Type B pancreatic cell (in vitro differentiated cells): ENCODE measurements at regions not wholly inside any gene's neighbourhood (a gene's known extent, or its start where the extent isn't known, plus 50 kb on each side); places are given as distances from the start of the nearest gene placed in this dataset.

Experiments used
- DNase-seq: peaks from one replicate; pipeline ENCODE4 v3.0.0; 2021; ENCODE audit warnings: mixed read lengths; ENCODE audit not compliant: unreplicated experiment; ENCODE audit errors: extremely low spot score
- H3K27ac Mint-ChIP-seq: 2 replicates; pipeline ENCODE4 v1.8.0; 2021; ENCODE audit warnings: mild to moderate bottlenecking, mixed read lengths
- H3K27me3 Mint-ChIP-seq: 2 replicates; pipeline ENCODE4 v1.8.0; 2021; ENCODE audit warnings: mixed read lengths
- H3K36me3 Mint-ChIP-seq: 2 replicates; pipeline ENCODE4 v1.8.0; 2021; ENCODE audit warnings: mixed read lengths
- H3K4me1 Mint-ChIP-seq: one replicate; pipeline ENCODE4 v1.8.0; 2021; ENCODE audit warnings: mixed read lengths; ENCODE audit not compliant: unreplicated experiment
- H3K4me3 Mint-ChIP-seq: 2 replicates; pipeline ENCODE4 v1.8.0; 2021; ENCODE audit warnings: mild to moderate bottlenecking, mixed read lengths
- H3K9me3 Mint-ChIP-seq: 2 replicates; pipeline ENCODE4 v1.8.0; 2021; ENCODE audit warnings: mixed read lengths
- TF ChIP-seq, protein P1 (sequence below): fragments of 200-600 bp; sonication (generic); conservative IDR thresholded peaks from 2 replicates; pipeline ENCODE4 v1.5.0; 2021; ENCODE audit warnings: antibody characterized with exemption, mild to moderate bottlenecking

DNA sequence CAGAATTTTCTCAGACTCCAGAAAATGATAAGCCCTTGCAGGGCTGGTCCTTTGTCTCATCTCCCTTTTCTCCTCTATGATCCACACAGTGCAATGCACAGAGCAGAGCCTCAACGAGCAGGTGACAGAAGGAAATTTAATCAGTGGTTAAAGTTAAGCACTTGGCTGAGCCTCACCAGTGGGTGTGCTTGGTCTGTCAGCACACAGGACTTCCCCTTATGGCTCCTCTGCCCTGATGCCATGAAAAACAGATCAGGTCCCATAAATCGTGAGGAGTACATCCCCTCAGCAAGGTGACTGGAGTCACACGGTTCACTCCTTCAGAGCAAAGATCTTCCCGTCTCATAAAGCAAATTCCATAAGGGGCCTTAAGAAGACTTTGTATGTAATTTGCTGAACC lies 818.2 kb downstream of the UQCRFS1 start:
- Mint-ChIP-seq H3K9me3 (no peaks in the 10 kb centered on the region), H3K27me3 (peaks cover 14% of the 10 kb centered on the region), H3K4me1 (peaks cover 11% of the 10 kb centered on the region), H3K36me3 (no peaks in the 10 kb centered on the region), H3K27ac (no peak overlapping the region), H3K4me3 (no peak overlapping the region)
- DNase-seq: no peak
- TF ChIP-seq, protein P1, sequence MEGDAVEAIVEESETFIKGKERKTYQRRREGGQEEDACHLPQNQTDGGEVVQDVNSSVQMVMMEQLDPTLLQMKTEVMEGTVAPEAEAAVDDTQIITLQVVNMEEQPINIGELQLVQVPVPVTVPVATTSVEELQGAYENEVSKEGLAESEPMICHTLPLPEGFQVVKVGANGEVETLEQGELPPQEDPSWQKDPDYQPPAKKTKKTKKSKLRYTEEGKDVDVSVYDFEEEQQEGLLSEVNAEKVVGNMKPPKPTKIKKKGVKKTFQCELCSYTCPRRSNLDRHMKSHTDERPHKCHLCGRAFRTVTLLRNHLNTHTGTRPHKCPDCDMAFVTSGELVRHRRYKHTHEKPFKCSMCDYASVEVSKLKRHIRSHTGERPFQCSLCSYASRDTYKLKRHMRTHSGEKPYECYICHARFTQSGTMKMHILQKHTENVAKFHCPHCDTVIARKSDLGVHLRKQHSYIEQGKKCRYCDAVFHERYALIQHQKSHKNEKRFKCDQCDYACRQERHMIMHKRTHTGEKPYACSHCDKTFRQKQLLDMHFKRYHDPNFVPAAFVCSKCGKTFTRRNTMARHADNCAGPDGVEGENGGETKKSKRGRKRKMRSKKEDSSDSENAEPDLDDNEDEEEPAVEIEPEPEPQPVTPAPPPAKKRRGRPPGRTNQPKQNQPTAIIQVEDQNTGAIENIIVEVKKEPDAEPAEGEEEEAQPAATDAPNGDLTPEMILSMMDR: no peak

DNA sequence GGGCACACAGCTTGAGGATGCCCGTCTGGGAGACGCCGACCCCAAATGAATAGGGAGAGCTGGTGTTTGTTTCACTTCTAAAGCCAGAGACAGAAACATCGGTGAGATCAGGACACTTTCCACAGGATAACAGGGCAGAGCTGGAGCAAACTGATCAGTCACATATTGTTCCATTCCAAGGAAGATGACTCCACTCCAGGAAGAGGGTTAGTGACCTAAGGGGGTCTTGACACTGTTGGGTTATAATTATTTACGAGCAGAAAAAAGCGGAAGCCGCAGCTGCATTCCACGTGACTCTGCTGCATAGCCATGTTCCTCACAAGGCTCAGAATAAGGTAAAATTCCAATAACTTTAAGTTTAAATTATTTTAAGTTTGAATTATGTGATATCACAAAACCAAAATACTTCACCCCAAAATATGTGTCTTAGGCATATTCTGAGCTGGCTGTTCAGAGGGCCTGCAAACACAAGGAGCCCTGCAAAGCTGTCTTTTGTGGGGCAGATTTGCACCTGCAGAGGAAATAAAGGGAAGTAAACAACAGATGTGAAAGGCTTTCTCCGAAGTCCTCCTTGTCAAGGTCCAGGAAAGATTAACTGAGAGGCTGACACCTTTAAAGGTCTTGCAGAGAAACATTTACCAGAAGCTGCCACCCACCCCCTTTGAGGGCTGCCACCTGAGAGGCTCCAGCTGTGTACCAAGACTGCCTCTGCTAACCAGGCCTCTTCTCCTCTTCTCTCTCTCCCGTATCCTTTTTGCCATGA lies 819.2 kb downstream of the UQCRFS1 start:
- no peak overlapping the region for H3K27ac Mint-ChIP-seq
- DNase-seq: no peak
- peaks cover 14% of the 10 kb centered on the region for H3K27me3 Mint-ChIP-seq
- TF ChIP-seq, protein P1: no peak
- H3K4me3 Mint-ChIP-seq: no peak overlapping the region
- H3K9me3 Mint-ChIP-seq: no peaks in the 10 kb centered on the region
- H3K36me3 Mint-ChIP-seq: no peaks in the 10 kb centered on the region
- peaks cover 11% of the 10 kb centered on the region for H3K4me1 Mint-ChIP-seq

DNA sequence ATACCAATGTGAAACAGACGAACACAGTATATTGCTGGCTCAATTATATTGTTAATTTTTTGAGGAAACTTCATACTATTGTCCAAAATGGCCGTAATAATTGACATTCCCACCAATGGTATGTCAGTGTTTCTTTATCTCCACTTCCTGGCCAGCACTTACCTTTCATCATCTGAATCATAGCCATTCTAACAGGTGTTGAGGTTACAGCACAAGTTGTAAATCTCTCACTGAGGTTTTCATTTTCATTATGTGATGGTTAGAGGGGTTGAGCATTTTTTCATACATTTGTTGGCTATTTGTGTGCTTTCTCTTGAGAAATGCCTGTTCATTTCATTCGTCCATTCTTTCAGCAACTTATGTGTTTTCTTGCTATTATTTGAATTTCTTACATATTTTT lies 824.0 kb downstream of the UQCRFS1 start:
- Mint-ChIP-seq H3K27me3 (no peaks in the 10 kb centered on the region), H3K9me3 (no peaks in the 10 kb centered on the region), H3K27ac (no peak overlapping the region), H3K4me1 (peaks cover 6% of the 10 kb centered on the region), H3K4me3 (no peak overlapping the region), H3K36me3 (no peaks in the 10 kb centered on the region)
- TF ChIP-seq, protein P1: no peak
- no peak for DNase-seq

DNA sequence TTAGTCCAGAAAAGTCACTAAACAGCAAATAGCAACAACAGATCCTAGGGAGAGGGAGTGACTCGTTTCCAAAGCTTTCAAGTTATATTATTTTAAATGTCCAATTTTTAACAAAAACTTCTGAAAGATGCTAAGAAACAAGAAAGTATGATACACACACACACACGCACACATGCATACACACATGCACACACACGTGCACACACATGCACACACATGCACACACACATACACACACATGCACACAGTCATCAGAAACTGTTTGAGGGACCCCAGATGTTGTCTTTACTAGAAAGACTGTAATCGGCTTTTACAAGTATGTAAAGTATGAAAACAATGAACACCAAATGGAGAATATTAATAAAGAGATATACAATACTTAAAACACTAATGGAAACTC lies 825.4 kb downstream of the UQCRFS1 start:
- Mint-ChIP-seq H3K4me1 (no peaks in the 10 kb centered on the region), H3K9me3 (no peaks in the 10 kb centered on the region), H3K27me3 (peaks cover 4% of the 10 kb centered on the region), H3K36me3 (no peaks in the 10 kb centered on the region), H3K27ac (no peak overlapping the region), H3K4me3 (no peak overlapping the region)
- DNase-seq: no peak
- TF ChIP-seq, protein P1: no peak

DNA sequence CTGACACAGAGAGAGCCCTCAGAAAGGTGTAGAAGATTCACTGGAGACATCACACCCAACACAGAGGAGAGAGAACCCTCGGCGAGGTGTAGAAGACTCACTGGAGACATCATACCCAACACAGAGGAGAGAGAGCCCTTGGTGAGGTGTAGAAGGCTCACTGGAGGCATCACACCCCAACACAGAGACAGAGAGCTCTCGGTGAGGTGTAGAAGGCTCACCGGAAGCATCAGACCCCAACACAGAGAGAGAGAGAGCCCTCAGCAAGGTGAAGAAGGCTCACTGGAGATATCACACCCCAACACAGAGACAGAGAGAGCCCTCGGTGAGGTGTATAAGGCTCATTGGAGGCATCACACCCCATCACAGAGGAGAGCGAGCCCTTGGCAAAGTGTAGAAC lies 826.5 kb downstream of the UQCRFS1 start:
- no peak overlapping the region for H3K27ac Mint-ChIP-seq
- H3K36me3 Mint-ChIP-seq: no peaks in the 10 kb centered on the region
- H3K27me3 Mint-ChIP-seq: peaks cover 9% of the 10 kb centered on the region
- H3K4me1 Mint-ChIP-seq: no peaks in the 10 kb centered on the region
- no peaks in the 10 kb centered on the region for H3K9me3 Mint-ChIP-seq
- DNase-seq: no peak
- H3K4me3 Mint-ChIP-seq: no peak overlapping the region
- TF ChIP-seq, protein P1: no peak
